HepG2 (cell line): ENCODE measurements at regions not wholly inside any gene's neighbourhood (a gene's known extent, or its start where the extent isn't known, plus 50 kb on each side); places are given as distances from the start of the nearest gene placed in this dataset.

Experiments
- ATAC-seq: fragments of 200-7000 bp; cut with Tn5 transposase; 3 replicates; pipeline ENCODE4 v1.9.1; 2020; ENCODE audit warnings: mild to moderate bottlenecking, moderate library complexity
- BruUV-seq: library from RNA; stranded (reverse); fragments of 400-500 nt; replicated peaks from 2 replicates; lab custom pipeline; 2021; lab: Mats Ljungman, UMichigan
- CTCF ChIA-PET: fragments of 300-600 bp; formaldehyde crosslinking; extraction: SDS; loops from one replicate; lab custom pipeline; 2021; ENCODE audit warnings: low total read pairs, inconsistent platforms, low intra/inter-chr PET ratio; lab: Yijun Ruan, JAX
- POLR2A ChIA-PET: fragments of 350-600 bp; sonication (Branson Sonifier 250); formaldehyde crosslinking; loops from one replicate; lab custom pipeline; 2020; ENCODE audit warnings: antibody characterized with exemption, inconsistent platforms; lab: Yijun Ruan, JAX
- DNase-seq: peaks from one replicate; pipeline ENCODE4 v3.0.0-alpha.2; 2015; ENCODE audit warnings: low spot score
- FAIRE-seq: peaks from 3 replicates; lab custom pipeline; 2011; peaks lifted over from hg19 to GRCh38; lab: Jason Lieb, UNC
- H2AFZ ChIP-seq: one replicate; pipeline ENCODE4 v1.6.1; 2011; ENCODE audit warnings: low read length, inconsistent platforms
- H3K27ac ChIP-seq: fragments of 300-600 bp; 3 replicates; pipeline ENCODE4 v1.8.0; 2011; ENCODE audit warnings: mixed run types, mild to moderate bottlenecking, mixed read lengths, low read length, inconsistent platforms; ENCODE audit not compliant: insufficient read depth; ENCODE audit errors: extremely low read length
- H3K27me3 ChIP-seq, 2 experiments: fragments of 200-600 bp in 1 of 2; 2 replicates in 1 of 2; 3 replicates in 1 of 2; pipeline versions ENCODE4 v1.6.0 to v1.8.0; 2011; ENCODE audit warnings: low read length in 2 of 2, mild to moderate bottlenecking in 2 of 2, moderate library complexity in 2 of 2, inconsistent platforms in 1 of 2; ENCODE audit not compliant: insufficient read depth in 2 of 2, control insufficient read depth in 1 of 2
- H3K36me3 ChIP-seq, 2 experiments: fragments of 200-600 bp in 1 of 2; replicated peaks in 1 of 2; 2 replicates in 1 of 2; 3 replicates in 1 of 2; pipeline versions ENCODE4 v1.5.1 to v1.8.0; 2011; ENCODE audit warnings: low read length in 2 of 2, inconsistent platforms in 1 of 2; ENCODE audit not compliant: insufficient read depth in 2 of 2, control insufficient read depth in 1 of 2
- H3K4me1 ChIP-seq: 2 replicates; pipeline ENCODE4 v1.5.1; 2012; ENCODE audit warnings: low read length, inconsistent platforms; ENCODE audit not compliant: insufficient read depth
- H3K4me2 ChIP-seq: 2 replicates; pipeline ENCODE4 v1.6.0; 2011; ENCODE audit warnings: low read depth, low read length, inconsistent platforms
- H3K4me3 ChIP-seq, 3 experiments: fragments of 200-600 bp in 1 of 3; sonication (generic), shearing (Covaris generic) in 1 of 3; replicated peaks in 1 of 3; 2 replicates each; pipeline ENCODE4 v1.5.1; 2011 to 2016; ENCODE audit warnings: low read length in 3 of 3, inconsistent platforms in 2 of 3, low read depth in 2 of 3, mild to moderate bottlenecking in 2 of 3, control low read depth in 1 of 3, mixed read lengths in 1 of 3; ENCODE audit not compliant: insufficient read depth in 1 of 3
- H3K79me2 ChIP-seq: one replicate; pipeline ENCODE4 v1.6.1; 2011; ENCODE audit warnings: low read length, inconsistent platforms; ENCODE audit not compliant: insufficient read depth
- H3K9ac ChIP-seq: 2 replicates; pipeline ENCODE4 v1.6.0; 2011; ENCODE audit warnings: mild to moderate bottlenecking, low read depth, low read length, inconsistent platforms; ENCODE audit not compliant: insufficient read depth
- H3K9me3 ChIP-seq: 2 replicates; pipeline ENCODE4 v1.5.1; 2012; ENCODE audit warnings: mild to moderate bottlenecking, low read length
- H4K20me1 ChIP-seq: 2 replicates; pipeline ENCODE4 v1.6.0; 2011; ENCODE audit warnings: inconsistent platforms, mild to moderate bottlenecking, low read length, moderate library complexity; ENCODE audit not compliant: insufficient read depth
- ARNT ChIP-seq: fragments of 450-650 bp; IDR thresholded peaks from 2 replicates; pipeline ENCODE4 v1.6.1; 2017
- BRCA1 ChIP-seq: sonication (generic); formaldehyde crosslinking; IDR thresholded peaks from 2 replicates; pipeline ENCODE4 v1.4.0; 2020; ENCODE audit warnings: missing genetic modification reagents
- IRF1 ChIP-seq: sonication (generic); formaldehyde crosslinking; IDR thresholded peaks from 2 replicates; pipeline ENCODE4 v1.4.0; 2020; ENCODE audit warnings: low read depth, mild to moderate bottlenecking, missing genetic modification reagents
- PBX3 ChIP-seq: sonication (generic); formaldehyde crosslinking; IDR thresholded peaks from 2 replicates; pipeline ENCODE4 v1.8.1; 2023; ENCODE audit warnings: missing genetic modification reagents, inconsistent platforms, borderline replicate concordance
- POGZ ChIP-seq: sonication (generic); formaldehyde crosslinking; IDR thresholded peaks from 2 replicates; pipeline ENCODE4 v1.4.0; 2020; ENCODE audit warnings: mild to moderate bottlenecking, missing genetic modification reagents
- PTBP1 ChIP-seq: fragments of 200-400 bp; formaldehyde crosslinking; IDR thresholded peaks from 2 replicates; pipeline ENCODE4 v1.6.1; 2018; ENCODE audit warnings: low read length, low read depth; ENCODE audit not compliant: poor library complexity, severe bottlenecking
- TERF1 ChIP-seq: sonication (generic); formaldehyde crosslinking; IDR thresholded peaks from 2 replicates; pipeline ENCODE4 v1.8.0; 2022; ENCODE audit warnings: mild to moderate bottlenecking, missing genetic modification reagents, moderate library complexity
- ZBTB38 ChIP-seq: sonication (generic); formaldehyde crosslinking; IDR thresholded peaks from 2 replicates; pipeline ENCODE4 v1.5.1; 2020; ENCODE audit warnings: mild to moderate bottlenecking, missing genetic modification reagents
- ZIK1 ChIP-seq: sonication (generic); formaldehyde crosslinking; IDR thresholded peaks from 2 replicates; pipeline ENCODE4 v1.5.0; 2020; ENCODE audit warnings: mild to moderate bottlenecking, low read depth, missing genetic modification reagents, borderline replicate concordance
- ZNF230 ChIP-seq: sonication (generic); formaldehyde crosslinking; IDR thresholded peaks from 2 replicates; pipeline ENCODE4 v1.4.0; 2020; ENCODE audit warnings: mild to moderate bottlenecking, missing genetic modification reagents
- ZNF569 ChIP-seq: sonication (generic); formaldehyde crosslinking; IDR thresholded peaks from 2 replicates; pipeline ENCODE4 v1.5.0; 2020; ENCODE audit warnings: mild to moderate bottlenecking, missing genetic modification reagents, moderate library complexity, borderline replicate concordance
- ZNF710 ChIP-seq: sonication (generic); formaldehyde crosslinking; IDR thresholded peaks from 2 replicates; pipeline ENCODE4 v1.5.0; 2020; ENCODE audit warnings: mild to moderate bottlenecking, missing genetic modification reagents, borderline replicate concordance
- ZNF879 ChIP-seq: sonication (generic); formaldehyde crosslinking; IDR thresholded peaks from 2 replicates; pipeline ENCODE4 v1.8.1; 2023; ENCODE audit warnings: missing genetic modification reagents
- WGBS: methylation state at CpG from one replicate; pipeline ENCODE4 v1.1.6; 2017; ENCODE audit warnings: low lambda C conversion rate; 5-methylcytosine and 5-hydroxymethylcytosine counted together
- in situ Hi-C: cut with HindIII; loops from 2 replicates; pipeline ENCODE4 v1.10.0; 2017; ENCODE audit warnings: low pct_unique_long_range_greater_than_20kb; ENCODE audit not compliant: extremely low pct_ligation_motif_present
- intact Hi-C: fragments of 100-400 bp; cut with micrococcal nuclease; formaldehyde crosslinking; loops from one replicate; pipeline ENCODE4 v1.10.0; 2022; ENCODE audit not compliant: unreplicated experiment

- no peak for TF ChIP-seq BRCA1 (CRISPR knock-in tag)
- no peak for TF ChIP-seq PTBP1
- TF ChIP-seq ZBTB38 (CRISPR knock-in tag): no peak
- TF ChIP-seq PBX3 (CRISPR knock-in tag): no peak
- TF ChIP-seq, all 625 proteins: peak for 0
Measured at GRCh38 chr7:25828468-25828867, 323.5 kb upstream of the NFE2L3 start (continued).

- DNase-seq (no peak), FAIRE-seq (no peak), ATAC-seq (no peak)
- H3K4me1 ChIP-seq: peaks cover 22% of the 10 kb centered on the region
- no TSS peak for BruUV-seq
- no peak overlapping the region for H3K4me2 ChIP-seq
- POLR2A ChIA-PET: no interaction called here
- intact Hi-C loops: no loop called here
- H3K27ac ChIP-seq: no peak overlapping the region
- no peaks in the 10 kb centered on the region for H3K9me3 ChIP-seq
- no peaks in the 10 kb centered on the region for H4K20me1 ChIP-seq
- H3K79me2 ChIP-seq: no peaks in the 10 kb centered on the region
- no peak overlapping the region for H3K9ac ChIP-seq
- peaks cover 0 to 36% of the 10 kb centered on the region in 2 experiments; a peak in 3 of 5 replicates for H3K27me3 ChIP-seq
- H3K4me3 ChIP-seq: no peak overlapping the region
- no peak for TF ChIP-seq ZIK1 (CRISPR knock-in tag)
- TF ChIP-seq, all 625 proteins: peak for 0
- H2AFZ ChIP-seq: no peak overlapping the region
- in situ Hi-C loops: no loop called here
- no peaks in the 10 kb centered on the region for H3K36me3 ChIP-seq
- CTCF ChIA-PET: no interaction called here
Measured at GRCh38 chr7:25829663-25830062, 322.3 kb upstream of the NFE2L3 start.

- no peak overlapping the region for H3K9ac ChIP-seq
- H3K27ac ChIP-seq: no peak overlapping the region
- intact Hi-C loops (no loop called here), in situ Hi-C loops (no loop called here)
- ChIA-PET CTCF (no interaction called here), POLR2A (no interaction called here)
- H3K9me3 ChIP-seq: no peaks in the 10 kb centered on the region
- H2AFZ ChIP-seq: no peak overlapping the region
- no peak overlapping the region for H3K4me3 ChIP-seq
- no peak overlapping the region for H3K4me2 ChIP-seq
- FAIRE-seq: no peak
- DNase-seq: no peak
- WGBS: 58% methylated on average over 3 of the region's 3 CpGs
- H3K36me3 ChIP-seq: no peaks in the 10 kb centered on the region
- H3K4me1 ChIP-seq: peaks cover 22% of the 10 kb centered on the region
- BruUV-seq: no TSS peak
- ATAC-seq: no peak
- H4K20me1 ChIP-seq: no peaks in the 10 kb centered on the region
- no peaks in the 10 kb centered on the region for H3K79me2 ChIP-seq
- H3K27me3 ChIP-seq: peaks cover 0 to 41% of the 10 kb centered on the region in 2 experiments; a peak in 3 of 5 replicates
- TF ChIP-seq ARNT: no peak
- TF ChIP-seq ZNF710: no peak
- no peak for TF ChIP-seq ZNF569 (CRISPR knock-in tag)
- no peak for TF ChIP-seq IRF1 (CRISPR knock-in tag)
- TF ChIP-seq POGZ: no peak
- TF ChIP-seq ZNF879 (CRISPR knock-in tag): no peak
- TF ChIP-seq ZNF230 (CRISPR knock-in tag): no peak
- no peak for TF ChIP-seq TERF1
Measured at GRCh38 chr7:25830215-25830614, 321.8 kb upstream of the NFE2L3 start.
